Left lobe of liver (tissue), 2 donors: ENCODE measurements at regions not wholly inside any gene's neighbourhood (a gene's known extent, or its start where the extent isn't known, plus 50 kb on each side); places are given as distances from the start of the nearest gene placed in this dataset.

Experiments
- ATAC-seq: fragments of 200-7000 bp; cut with Tn5 transposase; one replicate; pipeline ENCODE4 v1.9.1; 2020; ENCODE audit warnings: mild to moderate bottlenecking, moderate library complexity
- DNase-seq: peaks from one replicate; pipeline ENCODE4 v3.0.0-alpha.2; 2020; ENCODE audit warnings: low spot score
- donor health status: DM: no; HTN: no; CAD: no; lungs with moderate emphysema.
- donor health status: DM: no; HTN: yes; CAD: no.

DNA sequence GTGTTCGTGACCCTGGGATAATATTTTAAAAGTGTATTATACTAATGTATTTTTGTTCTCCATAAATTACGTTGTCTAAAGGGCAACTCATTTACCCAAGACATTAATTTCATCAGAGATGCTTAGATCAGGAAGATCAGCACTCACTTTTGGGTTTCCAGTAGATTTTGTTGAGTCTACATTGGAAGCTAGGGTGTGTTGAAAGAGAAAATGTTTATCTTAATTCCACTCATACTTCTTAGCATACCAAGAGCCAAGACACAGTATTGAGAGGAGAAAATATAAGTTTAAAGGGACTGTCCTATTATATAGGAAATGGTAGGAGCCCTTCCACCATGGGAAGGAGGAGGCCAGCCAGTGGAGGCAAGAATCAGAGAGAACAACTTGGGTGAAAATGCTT, 412.9 kb upstream of the RGMA start:
- DNase-seq (no peak), ATAC-seq (no peak)

DNA sequence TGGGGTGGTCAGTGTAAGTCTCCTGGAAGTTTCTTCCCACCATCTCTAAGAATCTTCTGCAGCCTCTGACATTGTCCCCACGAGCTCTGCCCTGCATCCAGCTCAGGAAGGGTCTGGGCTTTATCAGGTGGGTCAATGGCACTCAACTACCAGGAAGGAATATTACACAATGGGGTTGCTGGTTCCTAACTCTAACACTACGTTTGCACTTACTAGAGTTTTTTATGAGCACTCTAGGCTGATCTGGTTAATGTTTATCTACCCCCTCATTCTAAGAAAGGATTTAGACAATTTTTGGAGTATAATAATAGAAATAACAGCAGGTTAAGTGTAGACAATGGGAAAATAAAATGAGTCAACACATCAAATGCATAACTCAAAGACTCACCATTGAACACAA, 411.1 kb upstream of the RGMA start:
- DNase-seq (no peak), ATAC-seq (no peak)

DNA sequence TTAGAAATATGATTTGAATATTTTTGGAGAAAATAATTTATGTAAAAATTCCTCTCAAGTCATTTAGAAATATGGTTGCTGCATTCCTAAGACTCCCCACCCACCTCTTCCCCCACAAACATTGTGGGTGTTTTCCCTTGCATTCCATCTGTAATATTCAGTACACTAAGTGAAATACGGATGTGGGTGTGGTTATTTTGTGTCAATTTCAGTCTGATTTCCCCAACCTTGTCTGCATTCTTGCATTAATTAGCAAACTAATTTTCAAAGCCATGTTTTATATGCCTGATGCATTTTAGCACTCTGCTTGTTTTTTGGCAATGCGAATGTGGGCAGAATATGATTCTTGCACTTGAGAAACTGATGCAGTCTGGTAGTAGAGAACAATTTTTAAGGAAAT, 408.3 kb upstream of the RGMA start:
- DNase-seq: no peak
- no peak for ATAC-seq

DNA sequence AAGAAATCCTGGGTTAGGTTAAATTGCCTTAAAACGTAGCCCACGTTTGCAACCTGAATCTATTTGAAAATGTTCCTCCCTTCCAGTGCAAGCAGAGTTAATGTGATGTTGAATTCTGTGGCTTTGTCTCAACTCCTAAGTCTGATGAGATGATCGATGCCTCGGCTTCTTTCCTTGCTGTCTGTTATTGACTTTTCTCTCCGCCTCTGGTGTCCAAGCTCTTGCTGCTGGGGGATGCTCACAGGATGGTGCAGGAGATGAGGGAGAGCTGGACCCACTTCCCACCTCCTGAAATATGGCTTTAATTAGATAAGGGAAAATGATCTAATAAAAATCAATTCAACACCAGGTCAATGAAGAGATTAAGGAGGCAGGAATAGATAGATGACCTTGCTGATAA, 407.9 kb upstream of the RGMA start:
- no peak for ATAC-seq

DNA sequence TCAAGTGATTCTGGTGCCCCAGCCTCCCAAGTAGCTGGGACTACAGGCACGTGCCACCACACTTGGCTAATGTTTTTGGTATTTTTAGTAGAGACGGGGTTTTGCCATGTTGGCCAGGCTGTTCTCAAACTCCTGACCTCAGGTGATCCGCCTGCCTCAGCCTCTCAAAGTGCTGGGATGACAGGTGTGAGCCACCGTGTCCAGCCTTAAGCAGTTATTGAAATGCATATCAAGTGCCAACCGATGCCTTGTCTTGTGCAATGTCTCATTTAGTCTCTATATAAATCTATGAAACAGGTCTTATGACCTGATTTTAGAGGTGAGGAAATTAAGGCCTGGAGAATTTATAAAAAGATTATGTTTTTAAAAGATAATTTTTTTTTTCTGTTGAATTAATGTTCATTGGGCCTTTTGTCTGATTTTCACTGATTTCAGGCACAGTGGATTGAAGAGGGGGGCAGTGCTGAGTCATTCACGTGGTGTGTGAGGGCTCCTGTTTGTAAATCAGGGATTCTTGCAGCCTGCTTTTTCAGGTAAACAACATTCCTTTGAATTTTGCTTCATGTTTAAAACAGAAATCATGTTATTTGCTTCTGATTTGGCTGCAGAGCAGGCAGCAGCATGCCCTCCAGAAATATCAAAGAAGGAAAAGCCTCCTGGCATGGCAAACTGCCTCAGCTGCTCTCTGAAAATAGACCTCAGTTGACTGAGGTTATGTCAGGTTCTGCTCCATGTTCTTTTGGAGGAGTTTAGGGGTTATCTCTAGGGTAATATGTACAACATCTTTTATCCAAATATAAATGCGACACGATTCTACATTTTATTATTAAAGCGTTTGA, 407.0 kb upstream of the RGMA start:
- ATAC-seq (no peak), DNase-seq (no peak)

More for the DNA sequence above, 407.9 kb upstream of the RGMA start:
- DNase-seq: no peak

DNA sequence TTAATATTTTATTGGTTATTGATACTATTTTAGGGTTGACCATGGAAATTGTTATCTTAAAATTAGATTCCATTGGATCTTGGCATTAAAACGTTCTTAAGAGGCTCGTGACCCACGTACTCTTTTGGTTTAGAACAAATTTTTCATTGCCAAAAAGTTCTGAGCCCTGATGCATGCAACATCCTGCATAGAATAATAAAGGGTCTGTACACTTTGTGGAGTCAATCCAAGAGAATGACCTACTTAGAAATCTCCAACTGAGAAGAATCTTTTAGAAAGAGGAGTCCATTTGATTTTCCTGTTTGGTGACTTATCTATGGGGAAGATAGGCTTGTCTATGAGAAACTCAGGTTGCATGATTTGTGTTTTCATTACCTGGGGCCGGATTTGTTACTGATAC, 404.2 kb upstream of the RGMA start:
- no peak for DNase-seq
- no peak for ATAC-seq

DNA sequence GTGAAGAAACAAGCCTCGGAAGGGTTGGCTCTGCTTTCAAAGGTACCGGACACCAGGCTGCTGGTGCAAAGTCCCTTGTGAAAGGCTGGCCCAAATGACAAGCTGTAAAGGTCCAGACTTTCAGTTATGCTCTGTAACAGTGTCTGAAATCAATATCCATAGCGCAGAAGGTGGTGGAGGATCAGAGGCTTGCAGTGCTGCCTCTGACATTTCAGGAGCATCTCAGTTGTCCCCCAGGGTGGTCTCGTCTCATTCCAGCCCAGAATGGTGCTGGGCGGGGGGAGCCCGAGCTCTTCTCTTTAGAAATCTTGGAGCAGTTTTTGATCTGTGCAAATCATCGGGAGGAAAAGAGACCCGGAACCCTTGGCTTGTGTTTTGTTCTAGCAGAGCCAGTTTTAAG, 402.3 kb upstream of the RGMA start:
- ATAC-seq (no peak), DNase-seq (no peak)

DNA sequence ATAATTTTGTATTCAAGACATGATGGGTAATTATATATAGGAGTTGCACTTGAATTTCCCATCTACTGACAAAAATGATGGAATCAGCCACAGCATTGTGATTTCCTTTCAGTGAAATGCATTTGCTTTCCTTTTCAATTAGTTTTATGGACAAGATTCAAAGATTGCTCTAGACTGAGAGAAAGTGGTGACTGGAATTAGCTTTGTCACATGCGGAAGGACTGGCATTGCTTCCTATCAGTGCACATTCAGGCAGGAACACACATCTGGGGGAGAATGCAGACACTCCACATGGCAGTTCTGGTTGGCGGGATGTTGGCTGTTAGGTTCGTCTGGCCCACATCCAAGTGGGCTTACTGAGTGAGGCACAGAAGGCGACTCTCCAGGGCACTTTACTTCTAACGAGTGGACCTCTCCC, 399.3 kb upstream of the RGMA start:
- ATAC-seq: no peak
- no peak for DNase-seq

DNA sequence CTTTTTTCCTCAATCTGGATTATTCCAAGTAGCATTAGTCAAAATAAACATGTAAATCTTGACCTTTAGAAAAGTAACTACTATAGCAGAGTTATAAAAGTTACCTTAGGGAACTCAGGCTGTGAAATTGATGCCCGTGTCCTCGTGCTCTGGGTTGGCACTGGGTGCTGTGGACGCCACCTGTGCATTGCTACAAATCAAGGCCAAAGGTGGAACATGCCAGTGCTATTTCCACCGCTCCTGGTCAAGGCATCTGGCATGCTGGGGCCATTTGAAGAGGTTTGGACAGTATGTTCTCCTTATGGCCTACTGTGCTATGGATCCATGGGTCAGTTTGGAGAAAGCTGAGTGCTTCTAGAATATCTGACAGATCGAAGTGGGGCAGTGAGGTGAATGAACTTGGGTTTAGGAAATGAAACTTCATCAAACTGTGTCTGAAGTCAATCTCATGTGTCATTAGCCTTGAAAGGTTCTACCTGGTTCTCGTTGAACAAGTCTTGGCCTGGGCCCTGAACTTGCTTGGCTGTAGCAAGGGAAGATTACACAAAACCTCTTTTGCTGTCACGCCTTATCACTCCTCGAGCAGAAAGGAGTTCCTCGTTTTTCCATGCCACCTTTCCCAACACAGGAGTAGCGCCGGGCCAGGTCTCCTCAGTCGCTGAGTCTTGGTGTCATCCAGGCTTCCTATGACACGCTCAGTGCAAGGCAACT, 397.6 kb upstream of the RGMA start:
- no peak for ATAC-seq
- no peak for DNase-seq

DNA sequence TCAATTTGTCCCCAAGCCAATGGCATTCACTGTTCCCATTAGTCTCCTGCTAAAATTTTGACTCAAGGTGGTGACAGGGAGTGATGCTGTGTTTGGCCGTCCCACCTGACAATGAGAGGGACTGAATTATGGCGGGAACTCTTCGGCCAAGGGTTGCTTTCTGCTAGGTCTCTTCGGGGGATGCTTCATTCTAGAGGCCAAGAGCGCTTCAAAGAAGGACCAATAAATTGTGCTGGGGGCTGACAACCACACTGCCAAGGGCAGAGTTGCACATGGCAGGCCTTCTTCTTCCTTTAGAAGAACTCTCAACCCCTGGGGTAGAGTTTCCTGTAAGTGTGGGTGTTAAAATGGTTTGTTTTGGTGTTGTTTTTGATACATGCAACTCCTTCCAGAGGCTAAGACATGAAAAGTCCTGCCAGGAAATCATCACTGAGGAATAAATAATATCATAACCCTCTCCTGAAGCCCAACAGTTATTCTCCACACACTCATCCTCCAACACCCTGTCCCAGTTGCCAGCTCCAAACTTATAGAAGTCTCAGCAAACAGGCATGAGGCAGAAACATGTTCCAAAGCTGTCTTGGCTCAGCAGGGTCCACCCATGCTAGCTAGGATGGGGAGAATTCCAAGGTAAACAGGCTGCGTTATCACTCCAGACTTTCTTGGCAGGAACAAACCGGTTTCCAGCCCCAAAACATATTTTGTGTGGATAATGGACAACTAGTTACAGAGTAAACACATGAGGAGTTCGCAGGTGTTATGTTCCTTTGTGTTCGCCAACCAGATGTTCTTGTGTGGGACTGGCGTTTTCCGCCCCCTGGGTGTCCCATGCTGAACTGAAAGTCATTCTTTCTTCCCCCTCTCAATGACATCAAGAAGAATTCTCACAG, 396.7 kb upstream of the RGMA start:
- ATAC-seq: no peak
- no peak for DNase-seq

DNA sequence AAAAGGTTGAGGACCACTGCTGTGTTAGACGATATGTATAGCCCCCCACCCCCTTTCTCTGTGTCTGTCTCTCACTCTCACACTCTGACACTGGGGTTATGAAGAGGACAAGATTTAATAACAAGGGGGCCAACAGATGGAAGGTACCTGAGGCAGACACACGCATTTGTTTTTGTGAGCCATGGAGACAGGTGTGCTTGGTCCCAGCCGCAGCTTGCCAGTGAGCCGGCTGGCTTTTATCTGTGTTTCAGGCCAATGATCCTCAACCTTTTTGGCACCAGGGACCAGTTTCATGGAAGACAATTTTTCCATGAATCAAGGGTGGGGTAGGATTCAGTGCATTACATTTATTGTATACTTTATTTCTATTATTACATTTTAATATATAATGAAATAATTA, 394.9 kb upstream of the RGMA start:
- no peak for DNase-seq
- ATAC-seq: no peak

DNA sequence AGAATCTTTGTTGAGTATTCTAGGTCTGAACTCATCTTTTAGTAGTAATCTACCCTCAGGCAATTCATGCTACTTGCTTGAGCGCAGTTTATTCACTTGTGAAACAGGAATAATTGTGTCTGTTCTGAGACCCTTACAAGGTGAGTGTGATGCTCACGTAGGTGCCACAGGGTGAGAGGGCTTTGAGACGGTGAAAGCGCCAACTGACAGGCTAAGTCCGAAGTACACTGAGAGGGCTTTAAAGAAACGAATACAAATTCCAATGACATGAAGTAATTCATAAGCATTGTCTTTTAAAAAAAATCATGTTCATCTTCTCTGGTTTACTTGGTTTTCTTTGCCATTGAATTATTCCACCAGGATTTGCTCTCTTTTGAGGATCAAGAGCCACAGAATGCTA, 393.7 kb upstream of the RGMA start:
- ATAC-seq (no peak), DNase-seq (no peak)

DNA sequence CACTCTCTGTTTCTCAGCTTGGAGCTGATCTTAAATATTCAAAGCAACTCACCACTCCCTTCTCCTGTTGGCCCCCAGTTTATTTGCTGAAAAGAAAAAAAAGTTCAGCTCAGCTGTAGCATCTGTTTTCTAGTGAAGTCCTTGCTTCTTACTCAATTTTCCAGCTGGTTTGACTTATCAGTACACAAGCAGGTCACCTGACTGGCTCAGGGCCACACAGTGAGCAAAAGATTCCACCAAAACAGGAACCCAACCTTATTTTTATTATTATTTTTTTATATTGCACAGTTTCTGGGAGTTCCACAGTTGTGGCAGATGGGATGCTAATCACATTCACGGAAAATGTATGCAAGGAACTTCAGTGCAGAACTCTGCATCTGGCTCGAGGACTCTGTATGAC, 390.7 kb upstream of the RGMA start:
- no peak for DNase-seq
- no peak for ATAC-seq

DNA sequence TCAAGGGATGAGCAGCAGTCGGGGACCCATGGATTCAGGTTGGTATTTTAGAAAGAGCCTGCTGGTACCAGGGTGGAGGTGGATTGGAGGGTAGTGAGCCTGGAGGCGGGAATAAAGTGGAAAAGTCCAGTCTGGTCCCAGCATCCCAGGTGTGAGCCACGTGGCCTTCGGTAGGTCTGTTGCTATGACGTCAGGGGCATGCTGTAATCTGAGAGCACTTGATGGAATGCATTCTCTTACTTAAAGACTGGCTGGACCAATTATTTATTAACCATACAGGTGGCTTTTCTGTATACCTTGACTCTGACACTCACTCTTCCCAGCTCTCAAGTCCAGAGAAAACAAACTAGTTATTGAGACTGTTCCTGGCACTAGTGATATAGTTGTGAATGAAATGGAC, 389.9 kb upstream of the RGMA start:
- DNase-seq (no peak), ATAC-seq (no peak)

DNA sequence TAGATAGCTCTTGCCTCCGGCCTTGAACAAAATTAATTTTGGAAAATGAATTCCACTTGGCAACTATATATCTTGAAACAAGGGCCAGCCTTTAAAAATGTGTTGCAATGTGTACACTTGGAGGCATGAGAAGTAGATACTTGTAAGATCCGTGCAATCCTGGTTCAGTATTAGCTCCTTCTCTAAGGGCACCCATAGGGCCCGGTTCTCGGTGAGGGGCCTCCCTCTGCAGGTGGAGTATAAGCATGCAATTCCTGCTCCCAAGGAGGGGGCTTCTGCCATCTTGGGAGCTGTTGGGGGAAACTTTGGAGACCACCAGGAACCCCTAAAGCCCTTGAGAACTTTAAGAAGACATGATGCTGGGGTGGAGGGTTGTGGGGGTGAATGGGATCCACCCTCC, 388.7 kb upstream of the RGMA start:
- DNase-seq (no peak), ATAC-seq (no peak)

DNA sequence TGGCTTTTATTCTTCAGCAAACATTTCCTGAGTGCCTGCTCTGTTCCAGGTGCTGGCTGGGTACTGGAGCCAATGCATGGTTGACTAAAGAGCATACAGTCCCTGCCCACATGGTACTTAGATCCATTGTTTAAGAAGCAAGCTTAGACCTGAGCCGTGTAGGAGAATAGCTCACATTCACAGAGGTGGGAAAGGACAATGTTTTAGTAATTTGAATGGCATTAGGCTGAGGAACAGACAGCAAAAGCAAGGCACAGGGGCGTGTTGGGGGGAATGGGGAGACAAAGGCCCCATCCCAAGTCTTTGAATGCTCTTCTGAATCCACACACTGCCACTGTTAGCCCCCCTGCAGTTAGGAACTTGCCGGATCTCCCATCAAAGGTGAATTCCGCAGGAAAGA, 388.2 kb upstream of the RGMA start:
- ATAC-seq (no peak), DNase-seq (no peak)

DNA sequence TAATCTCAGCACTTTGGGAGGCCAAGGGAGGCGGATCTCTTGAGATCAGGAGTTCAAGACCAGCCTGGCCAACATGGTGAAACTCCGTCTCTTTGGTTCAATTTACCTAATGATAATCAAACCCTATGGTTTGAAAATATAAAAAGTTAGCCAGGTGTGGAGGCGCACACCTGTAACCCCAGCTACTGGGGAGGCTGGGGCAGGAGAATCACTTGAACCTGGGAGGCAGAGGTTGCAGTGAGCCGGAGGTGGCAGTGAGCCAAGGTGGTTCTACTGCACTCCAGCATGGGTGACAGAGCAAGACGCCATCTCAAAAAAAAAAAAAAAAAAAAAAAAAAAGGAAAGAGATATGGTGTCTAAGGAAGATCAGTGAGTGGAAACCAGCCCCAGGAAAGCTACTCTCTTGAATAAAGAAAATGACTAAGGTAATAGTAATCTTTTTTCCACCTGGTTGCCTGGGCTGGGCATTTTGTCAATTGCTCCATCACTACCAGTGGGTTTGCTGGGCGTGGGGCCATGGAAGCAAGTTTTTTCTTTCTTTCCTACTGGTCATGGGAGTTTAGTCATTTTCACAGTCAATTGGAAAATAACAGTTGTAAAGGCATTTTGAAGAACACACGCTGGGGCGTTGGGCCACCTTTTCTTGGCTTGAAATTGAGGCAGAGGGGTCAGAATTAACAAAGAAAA, 387.6 kb upstream of the RGMA start:
- DNase-seq: no peak
- no peak for ATAC-seq

DNA sequence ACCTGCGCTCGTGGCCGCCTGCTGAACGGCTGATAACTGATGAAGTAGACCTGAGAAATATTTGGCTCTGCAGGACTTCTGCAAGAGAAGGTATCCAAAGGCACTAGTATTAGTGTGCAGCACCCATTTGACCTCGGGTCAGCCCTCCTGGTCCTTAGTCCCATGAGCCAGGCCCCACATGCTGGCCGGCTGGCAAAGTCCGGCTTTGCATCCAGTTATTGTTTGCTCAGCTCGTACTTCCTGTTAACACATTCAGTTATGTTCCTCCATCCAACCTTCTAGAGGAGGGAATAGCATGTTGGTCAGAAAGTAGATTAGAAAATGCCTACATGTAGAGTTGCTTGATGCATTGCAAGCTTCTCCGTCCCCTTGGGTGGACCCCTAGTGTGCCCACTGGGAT, 385.7 kb upstream of the RGMA start:
- DNase-seq (no peak), ATAC-seq (no peak)

DNA sequence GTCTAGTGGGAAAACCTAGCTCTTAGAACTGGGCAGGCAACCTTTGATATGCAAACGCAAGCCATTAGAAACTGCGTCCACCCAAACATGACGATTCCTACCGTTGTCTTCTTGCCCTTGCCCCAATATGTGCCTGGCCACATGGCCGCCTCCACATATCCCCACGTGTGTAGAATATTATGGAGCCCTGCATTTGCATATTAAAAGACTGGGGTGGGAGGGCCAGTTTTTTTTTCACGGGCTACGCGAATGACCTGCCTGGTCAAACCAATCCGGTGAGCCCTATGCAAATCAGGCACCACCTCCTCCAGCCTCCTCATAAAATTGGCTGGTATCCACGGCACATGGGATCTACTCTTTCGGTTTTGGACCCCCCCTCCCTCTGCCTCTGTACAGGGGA, 381.0 kb upstream of the RGMA start:
- no peak for DNase-seq
- ATAC-seq: no peak

DNA sequence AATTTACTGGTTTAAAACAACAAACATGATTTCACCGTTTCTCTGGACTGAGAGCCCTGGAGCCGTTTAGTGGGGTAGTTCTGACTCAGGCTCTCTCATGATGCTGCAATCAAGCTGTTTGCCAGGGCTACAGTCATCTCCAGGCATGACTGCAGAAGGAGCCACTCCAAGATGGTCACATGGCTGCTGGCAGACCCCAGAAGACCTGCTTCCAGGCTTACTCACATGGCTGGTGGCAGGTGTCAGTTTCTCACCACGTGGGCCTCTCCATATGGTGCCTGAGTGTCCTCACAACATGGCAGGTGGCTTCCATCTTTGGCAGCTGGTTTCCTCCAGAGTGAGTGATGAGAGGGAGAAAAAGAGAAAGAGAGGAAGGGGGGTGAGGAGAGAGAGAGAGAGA, 378.3 kb upstream of the RGMA start:
- DNase-seq (no peak), ATAC-seq (no peak)

DNA sequence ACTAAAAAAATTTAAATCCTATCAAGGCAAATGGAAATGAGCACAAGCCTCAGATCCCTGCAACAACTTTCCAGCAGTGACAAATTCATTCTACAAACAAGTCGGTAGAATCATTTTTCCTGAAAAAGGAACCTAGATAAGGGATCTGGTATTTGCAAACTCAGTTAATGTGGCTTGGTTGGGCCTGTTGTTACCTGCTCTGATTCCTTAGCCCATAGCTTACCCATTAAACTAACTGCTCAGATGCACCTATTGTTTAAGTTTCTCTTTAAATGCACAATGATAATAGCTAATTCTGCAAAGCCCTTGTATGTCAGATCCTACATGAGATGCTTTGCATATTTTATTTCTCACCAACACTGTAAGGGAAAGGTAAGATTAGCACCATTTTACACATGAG, 377.4 kb upstream of the RGMA start:
- no peak for DNase-seq
- ATAC-seq: no peak
